ENCODE measurements at regions not wholly inside any gene's neighbourhood (a gene's known extent, or its start where the extent isn't known, plus 50 kb on each side); places are given as distances from the start of the nearest gene placed in this dataset.

GRCh38 chr11:70495351-70496310 lies 97.3 kb downstream of the CTTN start:
- H3K27me3 ChIP-seq (ENCODE audit: control insufficient read depth in 1 of 2, insufficient read depth in 2 of 2, low read length in 2 of 2) = no peaks in the 10 kb centered on the region
- no peak overlapping the region for H2AFZ ChIP-seq (ENCODE audit: low read length)
- 97% methylated on average over 12 of the region's 22 CpGs for WGBS (ENCODE audit: low lambda C conversion rate)
- no peak overlapping the region for H3K4me2 ChIP-seq (ENCODE audit: low read depth, low read length)
- DNase-seq (ENCODE audit: low spot score) (no peak), FAIRE-seq (no peak), ATAC-seq (no peak)
- peaks cover 8 to 33% of the 10 kb centered on the region in 2 experiments; a peak in 4 of 5 replicates for H3K36me3 ChIP-seq (replicated peaks in 1 of 2; ENCODE audit: control insufficient read depth in 1 of 2, insufficient read depth in 2 of 2, low read length in 2 of 2)
- no peak overlapping the region for H3K9ac ChIP-seq (ENCODE audit: insufficient read depth, low read depth, low read length)
- intact Hi-C loops (cut with micrococcal nuclease; ENCODE audit: unreplicated experiment) = no loop called here
- H3K9me3 ChIP-seq (ENCODE audit: low read length) = peaks cover 10% of the 10 kb centered on the region; the same call in 1 of the 2 replicates
- in situ Hi-C loops (cut with HindIII; ENCODE audit: extremely low pct_ligation_motif_present, low pct_unique_long_range_greater_than_20kb) = no loop called here
- ChIA-PET POLR2A (no interaction called here), CTCF (ENCODE audit: low intra/inter-chr PET ratio, low total read pairs) (no interaction called here)
- H3K4me3 ChIP-seq (replicated peaks in 1 of 3; ENCODE audit: insufficient read depth in 1 of 3, low read depth in 2 of 3, low read length in 3 of 3) = no peak overlapping the region
- BruUV-seq (replicated peaks) = no TSS peak
- no peaks in the 10 kb centered on the region for H3K4me1 ChIP-seq (ENCODE audit: insufficient read depth, low read length)
- H3K27ac ChIP-seq (ENCODE audit: extremely low read length, insufficient read depth, low read length) = no peak overlapping the region
- H3K79me2 ChIP-seq (ENCODE audit: insufficient read depth, low read length) = no peaks in the 10 kb centered on the region
- H4K20me1 ChIP-seq (ENCODE audit: insufficient read depth, low read length) = no peaks in the 10 kb centered on the region
- TF ChIP-seq ZNF30 (CRISPR knock-in tag; IDR thresholded peaks at IDR 0.05) (no peak), NR1H2 (CRISPR knock-in tag; IDR thresholded peaks at IDR 0.05; ENCODE audit: borderline replicate concordance, low read depth) (no peak), ZBTB34 (CRISPR knock-in tag; IDR thresholded peaks at IDR 0.05) (no peak), ZNF17 (CRISPR knock-in tag; IDR thresholded peaks at IDR 0.05) (no peak), ZNF556 (CRISPR knock-in tag; IDR thresholded peaks at IDR 0.05; ENCODE audit: borderline replicate concordance) (no peak), PITX1 (CRISPR knock-in tag; IDR thresholded peaks at IDR 0.05) (no peak), ZNF629 (CRISPR knock-in tag; conservative IDR thresholded peaks at IDR 0.05) (no peak), GATA4 (IDR thresholded peaks at IDR 0.05; ENCODE audit: borderline replicate concordance, low read depth) (no peak)
- TF ChIP-seq, protein P1, sequence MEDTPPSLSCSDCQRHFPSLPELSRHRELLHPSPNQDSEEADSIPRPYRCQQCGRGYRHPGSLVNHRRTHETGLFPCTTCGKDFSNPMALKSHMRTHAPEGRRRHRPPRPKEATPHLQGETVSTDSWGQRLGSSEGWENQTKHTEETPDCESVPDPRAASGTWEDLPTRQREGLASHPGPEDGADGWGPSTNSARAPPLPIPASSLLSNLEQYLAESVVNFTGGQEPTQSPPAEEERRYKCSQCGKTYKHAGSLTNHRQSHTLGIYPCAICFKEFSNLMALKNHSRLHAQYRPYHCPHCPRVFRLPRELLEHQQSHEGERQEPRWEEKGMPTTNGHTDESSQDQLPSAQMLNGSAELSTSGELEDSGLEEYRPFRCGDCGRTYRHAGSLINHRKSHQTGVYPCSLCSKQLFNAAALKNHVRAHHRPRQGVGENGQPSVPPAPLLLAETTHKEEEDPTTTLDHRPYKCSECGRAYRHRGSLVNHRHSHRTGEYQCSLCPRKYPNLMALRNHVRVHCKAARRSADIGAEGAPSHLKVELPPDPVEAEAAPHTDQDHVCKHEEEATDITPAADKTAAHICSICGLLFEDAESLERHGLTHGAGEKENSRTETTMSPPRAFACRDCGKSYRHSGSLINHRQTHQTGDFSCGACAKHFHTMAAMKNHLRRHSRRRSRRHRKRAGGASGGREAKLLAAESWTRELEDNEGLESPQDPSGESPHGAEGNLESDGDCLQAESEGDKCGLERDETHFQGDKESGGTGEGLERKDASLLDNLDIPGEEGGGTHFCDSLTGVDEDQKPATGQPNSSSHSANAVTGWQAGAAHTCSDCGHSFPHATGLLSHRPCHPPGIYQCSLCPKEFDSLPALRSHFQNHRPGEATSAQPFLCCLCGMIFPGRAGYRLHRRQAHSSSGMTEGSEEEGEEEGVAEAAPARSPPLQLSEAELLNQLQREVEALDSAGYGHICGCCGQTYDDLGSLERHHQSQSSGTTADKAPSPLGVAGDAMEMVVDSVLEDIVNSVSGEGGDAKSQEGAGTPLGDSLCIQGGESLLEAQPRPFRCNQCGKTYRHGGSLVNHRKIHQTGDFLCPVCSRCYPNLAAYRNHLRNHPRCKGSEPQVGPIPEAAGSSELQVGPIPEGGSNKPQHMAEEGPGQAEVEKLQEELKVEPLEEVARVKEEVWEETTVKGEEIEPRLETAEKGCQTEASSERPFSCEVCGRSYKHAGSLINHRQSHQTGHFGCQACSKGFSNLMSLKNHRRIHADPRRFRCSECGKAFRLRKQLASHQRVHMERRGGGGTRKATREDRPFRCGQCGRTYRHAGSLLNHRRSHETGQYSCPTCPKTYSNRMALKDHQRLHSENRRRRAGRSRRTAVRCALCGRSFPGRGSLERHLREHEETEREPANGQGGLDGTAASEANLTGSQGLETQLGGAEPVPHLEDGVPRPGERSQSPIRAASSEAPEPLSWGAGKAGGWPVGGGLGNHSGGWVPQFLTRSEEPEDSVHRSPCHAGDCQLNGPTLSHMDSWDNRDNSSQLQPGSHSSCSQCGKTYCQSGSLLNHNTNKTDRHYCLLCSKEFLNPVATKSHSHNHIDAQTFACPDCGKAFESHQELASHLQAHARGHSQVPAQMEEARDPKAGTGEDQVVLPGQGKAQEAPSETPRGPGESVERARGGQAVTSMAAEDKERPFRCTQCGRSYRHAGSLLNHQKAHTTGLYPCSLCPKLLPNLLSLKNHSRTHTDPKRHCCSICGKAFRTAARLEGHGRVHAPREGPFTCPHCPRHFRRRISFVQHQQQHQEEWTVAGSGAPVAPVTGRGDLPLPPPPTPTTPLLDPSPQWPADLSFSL (CRISPR knock-in tag; IDR thresholded peaks at IDR 0.05) = no peak
- TF ChIP-seq, protein P2, sequence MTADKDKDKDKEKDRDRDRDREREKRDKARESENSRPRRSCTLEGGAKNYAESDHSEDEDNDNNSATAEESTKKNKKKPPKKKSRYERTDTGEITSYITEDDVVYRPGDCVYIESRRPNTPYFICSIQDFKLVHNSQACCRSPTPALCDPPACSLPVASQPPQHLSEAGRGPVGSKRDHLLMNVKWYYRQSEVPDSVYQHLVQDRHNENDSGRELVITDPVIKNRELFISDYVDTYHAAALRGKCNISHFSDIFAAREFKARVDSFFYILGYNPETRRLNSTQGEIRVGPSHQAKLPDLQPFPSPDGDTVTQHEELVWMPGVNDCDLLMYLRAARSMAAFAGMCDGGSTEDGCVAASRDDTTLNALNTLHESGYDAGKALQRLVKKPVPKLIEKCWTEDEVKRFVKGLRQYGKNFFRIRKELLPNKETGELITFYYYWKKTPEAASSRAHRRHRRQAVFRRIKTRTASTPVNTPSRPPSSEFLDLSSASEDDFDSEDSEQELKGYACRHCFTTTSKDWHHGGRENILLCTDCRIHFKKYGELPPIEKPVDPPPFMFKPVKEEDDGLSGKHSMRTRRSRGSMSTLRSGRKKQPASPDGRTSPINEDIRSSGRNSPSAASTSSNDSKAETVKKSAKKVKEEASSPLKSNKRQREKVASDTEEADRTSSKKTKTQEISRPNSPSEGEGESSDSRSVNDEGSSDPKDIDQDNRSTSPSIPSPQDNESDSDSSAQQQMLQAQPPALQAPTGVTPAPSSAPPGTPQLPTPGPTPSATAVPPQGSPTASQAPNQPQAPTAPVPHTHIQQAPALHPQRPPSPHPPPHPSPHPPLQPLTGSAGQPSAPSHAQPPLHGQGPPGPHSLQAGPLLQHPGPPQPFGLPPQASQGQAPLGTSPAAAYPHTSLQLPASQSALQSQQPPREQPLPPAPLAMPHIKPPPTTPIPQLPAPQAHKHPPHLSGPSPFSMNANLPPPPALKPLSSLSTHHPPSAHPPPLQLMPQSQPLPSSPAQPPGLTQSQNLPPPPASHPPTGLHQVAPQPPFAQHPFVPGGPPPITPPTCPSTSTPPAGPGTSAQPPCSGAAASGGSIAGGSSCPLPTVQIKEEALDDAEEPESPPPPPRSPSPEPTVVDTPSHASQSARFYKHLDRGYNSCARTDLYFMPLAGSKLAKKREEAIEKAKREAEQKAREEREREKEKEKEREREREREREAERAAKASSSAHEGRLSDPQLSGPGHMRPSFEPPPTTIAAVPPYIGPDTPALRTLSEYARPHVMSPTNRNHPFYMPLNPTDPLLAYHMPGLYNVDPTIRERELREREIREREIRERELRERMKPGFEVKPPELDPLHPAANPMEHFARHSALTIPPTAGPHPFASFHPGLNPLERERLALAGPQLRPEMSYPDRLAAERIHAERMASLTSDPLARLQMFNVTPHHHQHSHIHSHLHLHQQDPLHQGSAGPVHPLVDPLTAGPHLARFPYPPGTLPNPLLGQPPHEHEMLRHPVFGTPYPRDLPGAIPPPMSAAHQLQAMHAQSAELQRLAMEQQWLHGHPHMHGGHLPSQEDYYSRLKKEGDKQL (CRISPR knock-in tag; IDR thresholded peaks at IDR 0.05; ENCODE audit: low read depth) = no peak
